Spleen (tissue), 11 donors: ENCODE measurements at regions not wholly inside any gene's neighbourhood (a gene's known extent, or its start where the extent isn't known, plus 50 kb on each side); places are given as distances from the start of the nearest gene placed in this dataset.

ENCODE experiments used
- DNase-seq: peaks from one replicate; pipeline ENCODE4 v3.0.0-alpha.2; 2020
- H3K27ac ChIP-seq, 8 donors: fragments of 200-600 bp; sonication (generic) in 7 of 8; 1 replicate in 4 of 8; 2 replicates in 4 of 8; pipeline versions ENCODE4 v1.5.0 to v1.8.0; 2016 to 2021; ENCODE audit warnings: inconsistent platforms in 4 of 8, mild to moderate bottlenecking in 4 of 8, moderate library complexity in 1 of 8
- H3K27me3 ChIP-seq, 7 donors: fragments of 200-600 bp; sonication (generic) in 6 of 7; replicated peaks in 1 of 7; 1 replicate in 4 of 7; 2 replicates in 3 of 7; pipeline versions ENCODE4 v1.5.0 to v1.8.0; 2016 to 2021; ENCODE audit warnings: inconsistent platforms in 3 of 7, mild to moderate bottlenecking in 1 of 7
- H3K36me3 ChIP-seq, 6 donors: fragments of 200-600 bp; sonication (generic) in 5 of 6; 1 replicate in 4 of 6; 2 replicates in 2 of 6; pipeline versions ENCODE4 v1.5.0 to v1.8.0; 2016 to 2021; ENCODE audit warnings: inconsistent platforms in 2 of 6
- H3K4me1 ChIP-seq, 6 donors: fragments of 200-600 bp; sonication (generic) in 5 of 6; 1 replicate in 3 of 6; 2 replicates in 3 of 6; pipeline versions ENCODE4 v1.5.0 to v1.8.0; 2016 to 2021; ENCODE audit warnings: inconsistent platforms in 3 of 6
- H3K4me3 ChIP-seq, 8 donors: fragments of 200-600 bp; sonication (generic) in 7 of 8; 1 replicate in 4 of 8; 2 replicates in 4 of 8; pipeline versions ENCODE4 v1.5.0 to v1.8.0; 2016 to 2021; ENCODE audit warnings: inconsistent platforms in 4 of 8, mild to moderate bottlenecking in 4 of 8, moderate library complexity in 2 of 8
- H3K9me3 ChIP-seq, 8 donors: fragments of 200-600 bp; sonication (generic) in 7 of 8; 1 replicate in 4 of 8; 2 replicates in 4 of 8; pipeline versions ENCODE4 v1.5.0 to v1.8.0; 2016 to 2021; ENCODE audit warnings: inconsistent platforms in 4 of 8
- POLR2A ChIP-seq, 3 donors: fragments of 450-650 bp; IDR thresholded peaks; one replicate each; pipeline ENCODE4 v1.5.1; 2017; ENCODE audit warnings: antibody characterized with exemption in 3 of 3, mild to moderate bottlenecking in 1 of 3
- POLR2AphosphoS5 ChIP-seq, 3 donors: sonication (generic); formaldehyde crosslinking; IDR thresholded peaks; one replicate each; pipeline ENCODE4 v1.5.1; 2017; ENCODE audit warnings: antibody characterized with exemption in 3 of 3
- WGBS, 5 donors: extraction: QIAGEN DNeasy Blood & Tissue Kit in 3 of 5; methylation state at CpG; one replicate each; pipeline versions ENCODE4 v1.1.5 to v1.1.7; 2013 to 2018; 5-methylcytosine and 5-hydroxymethylcytosine counted together
- intact Hi-C: fragments of 100-400 bp; cut with DNase I; formaldehyde crosslinking; loops from one replicate; pipeline ENCODE4 v1.15.0; 2023; ENCODE audit warnings: low total_unique reads
- TF ChIP-seq, protein P1 (sequence below), 11 experiments: fragments of 200-600 bp in 7 of 11; fragments of 450-650 bp in 4 of 11; sonication (generic) in 4 of 11; IDR thresholded peaks in 8 of 11; conservative IDR thresholded peaks in 3 of 11; 1 replicate in 7 of 11; 2 replicates in 4 of 11; pipeline versions ENCODE4 v1.4.0 to v1.8.0; 2016 to 2021; ENCODE audit warnings: antibody characterized with exemption in 11 of 11, inconsistent platforms in 4 of 11, mild to moderate bottlenecking in 1 of 11
- donor health status: healthy with polysubstance abuse.
- donor health status: DM: no; HTN: no; CAD: no; lungs with moderate emphysema.
- donor health status: DM: no; HTN: no; CAD: no.
- donor health status: Bipolar disorder and iron deficiency.
- donor health status: healthy.
- donor health status: DM: no; HTN: no; CAD: no.
- donor health status: DM: yes; HTN: yes; CAD: no.

DNA sequence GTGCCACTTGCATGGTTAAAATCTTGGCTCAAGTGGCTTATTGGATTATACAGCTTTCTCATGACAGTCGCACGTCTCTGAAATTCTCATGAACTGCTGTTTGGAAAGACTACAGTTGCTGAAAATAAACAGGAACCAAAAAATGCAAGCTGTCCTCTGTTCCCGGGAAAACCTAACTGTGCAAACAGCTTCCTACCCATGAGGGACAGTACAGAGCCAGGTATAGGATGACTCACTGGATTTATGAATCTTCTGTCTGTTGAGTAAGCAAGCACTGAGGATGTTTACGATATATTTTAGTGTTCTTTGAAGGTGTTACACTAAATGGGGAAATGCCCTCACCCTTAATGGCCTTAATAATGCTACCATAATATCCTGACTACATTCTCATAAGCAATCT, 380.3 kb upstream of the TNC start:
- intact Hi-C loops: no loop called here
- Histone ChIP-seq H3K4me3 (no peak overlapping the region), H3K27me3 (peaks cover 0 to 13% (median 0%) of the 10 kb centered on the region in 7 donors), H3K9me3 (no peaks in the 10 kb centered on the region), H3K4me1 (no peaks in the 10 kb centered on the region), H3K36me3 (no peaks in the 10 kb centered on the region), H3K27ac (no peak overlapping the region)
- no peak for TF ChIP-seq POLR2A (IDR thresholded peaks at IDR 0.05)
- TF ChIP-seq, protein P1, sequence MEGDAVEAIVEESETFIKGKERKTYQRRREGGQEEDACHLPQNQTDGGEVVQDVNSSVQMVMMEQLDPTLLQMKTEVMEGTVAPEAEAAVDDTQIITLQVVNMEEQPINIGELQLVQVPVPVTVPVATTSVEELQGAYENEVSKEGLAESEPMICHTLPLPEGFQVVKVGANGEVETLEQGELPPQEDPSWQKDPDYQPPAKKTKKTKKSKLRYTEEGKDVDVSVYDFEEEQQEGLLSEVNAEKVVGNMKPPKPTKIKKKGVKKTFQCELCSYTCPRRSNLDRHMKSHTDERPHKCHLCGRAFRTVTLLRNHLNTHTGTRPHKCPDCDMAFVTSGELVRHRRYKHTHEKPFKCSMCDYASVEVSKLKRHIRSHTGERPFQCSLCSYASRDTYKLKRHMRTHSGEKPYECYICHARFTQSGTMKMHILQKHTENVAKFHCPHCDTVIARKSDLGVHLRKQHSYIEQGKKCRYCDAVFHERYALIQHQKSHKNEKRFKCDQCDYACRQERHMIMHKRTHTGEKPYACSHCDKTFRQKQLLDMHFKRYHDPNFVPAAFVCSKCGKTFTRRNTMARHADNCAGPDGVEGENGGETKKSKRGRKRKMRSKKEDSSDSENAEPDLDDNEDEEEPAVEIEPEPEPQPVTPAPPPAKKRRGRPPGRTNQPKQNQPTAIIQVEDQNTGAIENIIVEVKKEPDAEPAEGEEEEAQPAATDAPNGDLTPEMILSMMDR (IDR thresholded peaks at IDR 0.05 in 8 of 11, conservative IDR thresholded peaks at IDR 0.05 in 3 of 11): no peak
- TF ChIP-seq POLR2AphosphoS5 (IDR thresholded peaks at IDR 0.05): no peak
- WGBS, 5 donors: 80 to 92% (median 84%) methylated on average over 4 of the region's 4 CpGs
- DNase-seq: no peak

DNA sequence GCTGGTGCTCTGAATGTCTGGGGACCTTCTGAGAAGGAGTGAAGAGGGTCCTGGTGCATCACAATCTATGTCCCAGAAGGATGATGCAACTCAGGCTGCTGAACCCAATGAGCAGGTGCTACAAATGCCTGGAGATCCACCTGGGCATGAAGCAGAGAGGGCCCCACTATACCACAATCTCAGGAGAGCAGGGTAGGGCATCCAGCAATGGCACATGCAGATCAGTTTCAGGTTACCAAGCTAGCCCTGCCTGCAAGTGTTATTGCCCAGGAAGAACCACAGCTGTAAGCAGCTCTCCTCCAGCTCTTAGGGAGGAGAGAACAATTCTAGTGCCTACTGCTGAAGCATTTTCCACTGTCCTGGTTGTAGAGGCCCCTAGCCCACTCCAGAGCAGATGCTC, 389.2 kb upstream of the TNC start:
- intact Hi-C loops: no loop called here
- H3K4me3 ChIP-seq: no peak overlapping the region
- TF ChIP-seq POLR2AphosphoS5 (IDR thresholded peaks at IDR 0.05): no peak
- TF ChIP-seq POLR2A (IDR thresholded peaks at IDR 0.05): no peak
- TF ChIP-seq, protein P1 (IDR thresholded peaks at IDR 0.05 in 8 of 11, conservative IDR thresholded peaks at IDR 0.05 in 3 of 11): no peak
- no peaks in the 10 kb centered on the region for H3K4me1 ChIP-seq
- no peak for DNase-seq
- peaks cover 0 to 6% (median 0%) of the 10 kb centered on the region in 7 donors for H3K27me3 ChIP-seq
- no peak overlapping the region for H3K27ac ChIP-seq
- H3K9me3 ChIP-seq: peaks cover 0 to 6% (median 0%) of the 10 kb centered on the region in 8 donors
- no peaks in the 10 kb centered on the region for H3K36me3 ChIP-seq

DNA sequence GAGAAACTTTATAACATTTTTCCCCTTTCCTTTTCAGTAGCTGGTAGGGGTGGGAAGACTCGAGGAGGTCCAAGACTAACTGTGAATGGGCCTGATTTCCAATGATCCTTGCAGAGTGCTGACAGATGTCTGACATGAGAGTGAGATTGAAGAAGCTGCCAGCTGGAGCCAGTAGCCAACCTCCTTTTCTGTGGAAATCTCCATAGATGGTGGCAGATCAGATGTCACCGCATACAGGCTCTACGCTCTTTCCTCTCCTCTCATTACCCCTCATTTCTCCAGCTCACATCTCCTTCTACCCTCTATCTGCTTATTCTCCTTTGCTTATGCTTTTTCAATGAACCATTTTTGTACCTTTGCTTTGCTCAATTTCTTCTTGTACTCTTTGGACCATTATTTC, 395.2 kb upstream of the TNC start:
- no peaks in the 10 kb centered on the region for H3K9me3 ChIP-seq
- DNase-seq: no peak
- WGBS, 5 donors: 74 to 93% (median 86%) methylated on average over 3 of the region's 3 CpGs
- no peak overlapping the region for H3K27ac ChIP-seq
- TF ChIP-seq POLR2A (IDR thresholded peaks at IDR 0.05): no peak
- TF ChIP-seq POLR2AphosphoS5 (IDR thresholded peaks at IDR 0.05): no peak
- TF ChIP-seq, protein P1 (IDR thresholded peaks at IDR 0.05 in 8 of 11, conservative IDR thresholded peaks at IDR 0.05 in 3 of 11): no peak
- peaks cover 0 to under 1% (median 0%) of the 10 kb centered on the region in 7 donors for H3K27me3 ChIP-seq
- no peak overlapping the region for H3K4me3 ChIP-seq
- no peaks in the 10 kb centered on the region for H3K36me3 ChIP-seq
- H3K4me1 ChIP-seq: no peaks in the 10 kb centered on the region
- intact Hi-C loops: no loop called here

DNA sequence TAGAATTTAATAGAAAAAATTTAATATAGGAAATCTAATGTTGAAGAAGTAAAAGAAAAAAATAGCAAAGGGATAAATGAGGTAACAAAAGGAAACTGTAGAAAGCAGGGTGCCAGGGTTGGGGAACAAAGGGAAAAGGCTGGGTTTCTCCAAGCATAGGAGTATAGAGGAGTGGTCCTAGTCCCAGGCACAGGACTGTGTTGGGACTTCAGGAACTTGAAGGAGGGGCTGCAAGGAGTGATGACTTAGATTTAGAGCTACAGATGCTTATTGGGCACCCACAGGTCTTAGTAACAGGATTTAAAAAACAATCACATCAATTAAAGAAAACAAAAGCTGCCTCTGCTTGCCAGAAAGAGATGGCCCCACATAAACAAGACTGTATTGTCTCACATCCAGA, 396.5 kb upstream of the TNC start:
- Histone ChIP-seq H3K27ac (no peak overlapping the region), H3K4me1 (no peaks in the 10 kb centered on the region), H3K9me3 (no peaks in the 10 kb centered on the region), H3K4me3 (no peak overlapping the region), H3K36me3 (no peaks in the 10 kb centered on the region), H3K27me3 (no peaks in the 10 kb centered on the region)
- DNase-seq: no peak
- intact Hi-C loops: no loop called here
- TF ChIP-seq POLR2AphosphoS5 (IDR thresholded peaks at IDR 0.05): no peak
- TF ChIP-seq, protein P1 (IDR thresholded peaks at IDR 0.05 in 8 of 11, conservative IDR thresholded peaks at IDR 0.05 in 3 of 11): no peak
- TF ChIP-seq POLR2A (IDR thresholded peaks at IDR 0.05): no peak
